H4 (cell line): ENCODE measurements at regions not wholly inside any gene's neighbourhood (a gene's known extent, or its start where the extent isn't known, plus 50 kb on each side); places are given as distances from the start of the nearest gene placed in this dataset.

Experiments
- DNase-seq: peaks from one replicate; pipeline ENCODE4 v3.0.0-alpha.2; 2015; ENCODE audit warnings: low spot score

DNA sequence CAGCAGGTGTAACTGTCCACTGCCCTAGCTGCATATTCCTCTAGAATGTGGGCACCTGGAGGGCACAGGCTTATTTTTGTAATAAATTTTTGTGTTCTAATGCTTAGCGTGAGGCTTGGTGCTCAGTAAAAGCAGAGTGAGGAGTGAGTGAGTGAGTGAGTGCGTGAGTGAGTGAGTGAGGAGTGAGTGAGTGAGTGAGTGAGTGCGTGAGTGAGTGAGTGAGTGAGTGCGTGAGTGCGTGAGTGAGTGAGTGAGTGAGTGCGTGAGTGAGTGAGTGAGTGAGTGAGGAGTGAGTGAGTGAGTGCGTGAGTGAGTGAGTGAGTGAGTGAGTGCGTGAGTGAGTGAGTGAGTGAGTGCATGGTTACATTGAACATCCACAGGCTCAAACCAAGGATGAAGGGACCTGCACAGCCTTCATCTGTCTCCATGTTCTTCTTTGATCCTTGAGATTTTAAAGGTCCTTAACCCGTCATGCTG lies 371.5 kb downstream of the MED10 start:
- DNase-seq, result no peak

DNA sequence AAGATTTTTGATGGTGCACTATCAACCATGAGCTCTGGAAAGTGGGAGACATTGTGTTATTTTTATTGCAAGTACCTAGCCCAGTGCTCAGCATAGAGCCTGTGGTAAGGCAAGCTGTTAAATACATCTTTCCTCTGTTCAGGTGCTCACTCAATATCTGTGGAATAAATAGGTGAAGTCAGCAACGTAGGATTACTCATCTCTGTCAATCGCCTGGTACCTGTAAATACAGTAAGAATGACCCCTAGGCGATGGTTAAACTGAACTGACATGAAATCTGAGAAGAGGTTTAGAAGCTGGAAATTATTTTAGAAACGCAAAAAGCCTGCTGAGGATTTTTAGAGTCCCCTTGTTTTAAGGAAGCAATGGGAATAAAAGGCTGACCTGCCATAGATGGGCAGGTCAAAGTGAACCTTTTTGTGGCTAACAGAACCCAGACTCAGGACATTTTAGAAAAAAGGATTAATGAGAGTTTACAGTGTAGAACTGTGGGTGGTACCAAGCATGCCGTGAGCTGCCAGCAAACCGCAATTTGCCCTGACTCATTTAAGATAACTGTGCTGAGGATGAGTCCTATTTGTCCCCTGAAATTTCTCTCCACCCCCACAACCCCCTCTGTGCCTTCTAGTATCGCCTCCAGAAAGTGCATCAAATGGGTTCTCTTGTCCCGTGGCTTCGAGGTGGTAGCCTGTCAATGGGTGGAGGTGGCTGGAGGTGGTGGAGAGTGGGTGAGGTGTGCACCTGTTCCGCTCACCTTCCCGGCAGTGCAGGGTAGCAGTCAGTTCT lies 375.1 kb downstream of the MED10 start:
- DNase-seq, result no peak

GRCh38 chr5:6000867-6001266 lies 377.5 kb downstream of the MED10 start:
- DNase-seq, result no peak

- no peak for DNase-seq
These were observed 382.5 kb downstream of the MED10 start for GRCh38 chr5:5995819-5996218.

- DNase-seq, result no peak
These were observed 391.7 kb downstream of the MED10 start for GRCh38 chr5:5986492-5987178.

DNA sequence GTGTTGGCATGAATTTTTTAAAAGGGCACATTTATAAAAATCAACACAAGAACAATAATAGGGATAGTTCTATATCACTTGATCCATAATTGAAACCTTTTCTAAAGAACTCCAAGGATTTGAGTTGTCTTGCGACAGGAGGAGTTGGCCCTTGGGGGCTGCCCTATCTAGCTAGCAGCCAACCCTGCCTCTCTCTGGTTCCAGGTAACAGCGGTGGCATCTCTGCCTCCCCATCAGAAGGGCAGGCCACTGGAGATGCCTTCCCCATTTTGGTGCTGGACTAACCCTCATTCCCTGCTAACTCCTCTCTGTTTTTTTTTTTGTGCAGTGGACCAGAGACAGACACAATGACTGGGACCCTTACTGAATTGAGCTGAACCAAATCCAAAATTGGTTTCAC lies 393.0 kb downstream of the MED10 start:
- no peak for DNase-seq

DNA sequence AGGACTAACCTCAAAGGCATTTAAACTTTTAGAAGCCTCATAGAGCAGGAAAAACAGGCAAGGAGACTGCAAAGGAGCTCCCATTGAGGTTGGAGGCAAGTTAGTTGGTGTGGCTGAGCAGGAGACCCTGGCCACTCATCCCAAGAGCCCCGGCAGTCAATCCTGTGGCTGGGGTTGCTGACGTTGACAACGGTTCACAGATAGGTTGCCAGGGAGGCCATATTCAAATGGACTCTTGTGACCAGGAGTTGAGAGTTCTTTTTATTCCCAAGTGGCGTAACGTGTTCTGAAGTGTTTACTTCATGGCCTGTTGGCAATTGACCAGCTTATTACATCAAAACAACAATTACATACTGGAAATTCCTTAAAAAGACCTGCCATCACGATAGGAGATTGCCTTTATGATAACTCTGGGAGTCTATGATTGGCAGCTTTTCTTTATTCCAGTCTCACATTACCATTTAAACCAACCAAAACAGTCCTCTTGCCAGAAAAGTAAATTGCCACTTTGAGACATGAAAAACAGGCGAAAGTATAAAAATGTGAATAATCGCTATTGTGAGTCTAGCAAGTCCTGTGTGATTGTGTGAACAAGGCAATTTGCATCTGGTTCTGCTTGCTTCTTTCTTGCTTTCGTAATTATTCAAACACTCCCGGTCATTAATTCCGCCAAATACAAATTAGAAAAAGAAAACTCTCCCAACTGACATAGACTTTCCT lies 394.9 kb downstream of the MED10 start:
- no peak for DNase-seq

- DNase-seq, result no peak
These were observed 396.8 kb downstream of the MED10 start for GRCh38 chr5:5981562-5981961.

GRCh38 chr5:5980538-5980895 lies 397.8 kb downstream of the MED10 start:
- no peak for DNase-seq

DNA sequence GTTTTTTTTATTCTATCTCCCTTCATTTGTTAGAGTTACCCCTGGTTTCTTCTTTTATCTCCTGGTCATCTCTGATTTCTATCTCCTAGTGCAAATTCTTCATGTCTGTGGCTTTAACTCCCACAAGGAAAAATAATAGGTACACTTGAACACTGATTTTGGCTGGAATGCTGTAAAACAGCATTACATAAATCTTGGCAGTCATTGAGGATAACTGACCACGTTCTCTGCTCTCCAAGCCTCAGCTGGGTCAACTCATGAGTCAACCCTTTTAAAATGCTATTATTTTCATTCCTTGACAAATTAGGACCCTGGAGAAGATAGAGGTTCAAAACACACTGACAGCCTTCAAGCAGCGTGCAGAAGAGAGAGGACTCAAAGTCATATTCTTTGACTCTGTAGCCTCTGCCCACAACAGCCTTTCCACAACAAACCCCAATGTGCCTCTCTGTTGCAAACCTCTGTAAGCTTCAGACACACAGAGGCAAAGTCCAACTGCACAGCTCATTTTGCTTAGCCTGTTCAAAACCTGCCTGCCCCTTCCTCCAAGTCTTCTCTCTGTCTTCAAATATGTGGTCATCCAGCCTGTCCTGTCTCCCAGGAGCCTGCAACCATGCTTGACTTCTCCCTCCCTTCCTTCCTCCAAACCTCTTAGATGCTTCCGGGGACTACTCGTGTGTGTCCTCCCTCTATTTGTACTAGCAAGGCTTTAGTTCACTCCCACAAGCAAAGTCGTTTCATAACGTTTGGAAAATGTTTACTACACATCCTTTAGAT lies 398.4 kb downstream of the MED10 start:
- no peak for DNase-seq

DNA sequence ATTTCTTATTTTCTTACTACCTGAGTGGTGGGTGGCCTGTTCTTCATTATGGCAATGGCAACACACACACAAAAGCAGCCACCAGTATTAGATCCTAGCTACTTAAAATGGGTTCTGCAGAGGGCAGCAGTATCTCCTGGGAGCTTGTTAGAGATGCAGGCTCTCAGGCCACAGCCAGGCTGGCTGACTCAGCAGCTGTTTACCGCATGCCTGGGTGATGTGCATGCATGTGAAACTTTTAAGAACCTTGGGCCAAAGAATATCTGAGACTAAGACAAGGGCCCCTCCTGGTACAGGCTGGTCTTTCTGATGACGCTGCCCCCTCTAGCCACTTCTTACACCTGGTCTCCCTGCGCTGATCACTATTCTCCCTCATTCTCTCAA lies 399.0 kb downstream of the MED10 start:
- no peak for DNase-seq

DNA sequence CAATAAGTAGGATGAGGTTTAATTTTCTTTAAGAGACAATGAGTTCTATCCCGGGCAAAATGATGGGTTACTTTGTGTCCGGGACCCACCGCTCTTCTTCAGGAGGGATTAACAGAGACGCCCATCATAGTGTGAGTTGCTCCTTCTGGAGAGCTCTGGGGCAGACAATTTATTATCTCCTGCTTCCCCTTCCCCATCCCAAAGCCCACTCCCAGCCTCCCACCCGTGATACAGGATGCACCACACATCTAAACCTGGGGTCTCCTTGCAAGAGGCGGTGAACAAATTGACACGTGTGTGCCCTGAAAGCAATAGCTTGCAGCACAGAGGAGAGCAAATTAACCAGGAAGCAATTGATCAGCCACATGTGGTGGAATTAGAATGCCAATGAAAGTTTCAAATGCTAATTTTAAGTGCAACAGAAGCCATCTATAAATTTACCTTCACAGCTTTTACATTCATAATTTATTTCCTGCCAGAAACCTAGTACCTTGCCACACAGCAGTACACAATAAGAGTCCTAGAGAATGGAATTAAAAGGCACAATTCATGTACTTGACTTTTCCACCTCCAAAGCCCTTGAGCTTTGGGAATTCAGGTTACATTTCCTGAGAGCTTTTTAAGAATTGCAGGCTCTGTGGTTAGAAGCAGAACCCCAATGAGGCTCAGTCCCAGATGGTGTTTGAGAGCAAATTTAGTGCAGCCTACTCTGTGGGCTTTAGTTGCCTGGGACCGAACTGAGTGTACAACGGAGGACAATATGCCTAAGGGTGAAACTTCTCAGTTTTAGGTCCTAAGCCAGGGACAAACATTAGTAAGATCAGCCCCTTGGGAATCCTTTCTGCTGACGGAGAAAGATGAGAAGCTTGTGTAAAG lies 399.6 kb downstream of the MED10 start:
- DNase-seq, result no peak

GRCh38 chr5:5971203-5971602 lies 407.1 kb downstream of the MED10 start:
- DNase-seq, result no peak

- DNase-seq, result no peak
These were observed 408.3 kb downstream of the MED10 start for GRCh38 chr5:5969942-5970483.

DNA sequence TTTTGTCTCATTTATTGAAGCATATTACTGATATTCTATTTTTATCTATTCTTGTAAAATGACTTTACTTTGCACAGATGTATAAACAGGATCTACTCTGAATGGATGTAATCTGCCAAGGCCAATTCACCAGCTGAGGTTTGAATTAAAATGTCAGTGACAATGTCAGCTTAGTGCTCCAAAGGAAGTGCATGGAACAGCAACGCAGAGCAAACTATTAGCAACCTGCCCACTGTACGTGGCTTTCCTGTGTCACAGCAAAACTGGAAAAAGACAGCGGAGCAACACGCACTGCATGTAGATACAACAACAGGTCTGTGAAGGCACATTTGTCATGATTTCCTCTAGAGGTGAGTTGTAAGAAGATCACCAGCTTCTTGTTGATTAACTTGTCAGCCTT lies 409.4 kb downstream of the MED10 start:
- no peak for DNase-seq

- DNase-seq, result no peak
These were observed 410.4 kb downstream of the MED10 start for GRCh38 chr5:5967944-5968343.

- no peak for DNase-seq
These were observed 411.0 kb downstream of the MED10 start for GRCh38 chr5:5967373-5967772.

- no peak for DNase-seq
These were observed 413.2 kb downstream of the MED10 start for GRCh38 chr5:5965132-5965531.

DNA sequence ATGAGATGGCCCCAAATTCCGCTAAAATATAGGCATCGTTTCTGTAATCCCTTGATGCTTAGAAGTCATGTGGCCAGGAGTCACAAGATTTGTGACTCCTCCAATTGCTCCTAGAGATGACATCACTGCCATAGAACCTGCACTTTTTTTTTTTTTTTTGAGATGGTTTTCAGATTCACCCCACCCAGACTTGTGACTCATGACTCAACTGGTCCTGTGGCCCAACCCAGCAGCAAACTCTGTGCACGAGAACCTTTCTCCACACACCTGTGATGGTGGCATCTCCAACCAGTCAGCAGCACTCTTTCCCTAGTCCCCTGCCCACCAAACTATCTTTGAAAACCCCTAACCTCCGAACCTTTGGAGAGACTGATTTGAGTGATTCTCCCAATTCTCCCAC lies 414.0 kb downstream of the MED10 start:
- no peak for DNase-seq

DNA sequence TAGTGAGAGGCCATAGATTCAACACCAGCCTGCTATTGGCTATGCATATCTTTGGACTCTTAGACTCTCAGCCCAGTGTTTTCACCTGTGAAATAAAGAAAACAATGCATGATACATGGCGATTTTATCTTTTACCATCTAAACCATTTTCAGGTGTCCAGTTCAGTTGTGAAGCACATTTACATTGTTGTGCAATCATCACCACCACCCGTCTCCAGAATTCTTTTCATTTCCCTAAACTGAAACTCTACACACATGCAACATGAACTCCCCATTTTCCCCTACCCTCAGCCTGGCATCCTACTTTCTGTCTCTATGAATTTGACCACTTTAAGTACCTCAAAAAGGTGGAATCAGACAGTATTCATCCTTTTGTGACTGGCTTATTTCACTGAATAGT lies 420.6 kb downstream of the MED10 start:
- DNase-seq, result no peak

- no peak for DNase-seq
These were observed 424.1 kb downstream of the MED10 start for GRCh38 chr5:5954275-5954598.
